HCT116 (cell line): ENCODE measurements at regions not wholly inside any gene's neighbourhood (a gene's known extent, or its start where the extent isn't known, plus 50 kb on each side); places are given as distances from the start of the nearest gene placed in this dataset.
"Not testable (repeated sequence)": the region's sequence is repeated elsewhere in the genome, so short reads cannot be mapped to it uniquely, and the experiment has no call there.

Experiments
- ATAC-seq: fragments of 200-7000 bp; cut with Tn5 transposase; 2 replicates; pipeline ENCODE4 v1.9.1; 2020; ENCODE audit warnings: mild to moderate bottlenecking, moderate library complexity
- BruUV-seq: library from RNA; stranded (reverse); fragments of 400-500 nt; replicated peaks from 2 replicates; lab custom pipeline; 2021; lab: Mats Ljungman, UMichigan
- CTCF ChIA-PET: fragments of 300-600 bp; sonication (Branson Sonifier 250); formaldehyde crosslinking; loops from one replicate; lab custom pipeline; 2021; ENCODE audit warnings: antibody characterized with exemption; lab: Charles Lee
- POLR2A ChIA-PET: fragments of 300-600, 350-600 bp; sonication (Branson Sonifier 250); formaldehyde crosslinking; loops from one replicate; lab custom pipeline; 2021; ENCODE audit warnings: antibody characterized with exemption; lab: Charles Lee
- RAD21 ChIA-PET, 2 experiments: fragments of 300-600 bp; sonication (Branson Sonifier 250); formaldehyde crosslinking; loops; one replicate each; lab custom pipeline; 2023; ENCODE audit warnings: low total read pairs in 2 of 2; ENCODE audit not compliant: uncharacterized antibody in 2 of 2, unreplicated experiment in 2 of 2, low non-redundant PET in 1 of 2; lab: Charles Lee
- DNase-seq: peaks from one replicate; pipeline ENCODE4 v3.0.0-alpha.2; 2010; ENCODE audit warnings: low read depth, low spot score
- H2AFZ ChIP-seq: fragments of 200-600 bp; shearing (Covaris generic), sonication (generic); 2 replicates; pipeline ENCODE4 v1.6.1; 2017; ENCODE audit warnings: low read depth, mixed run types, mixed read lengths, antibody characterized with exemption, low read length; ENCODE audit not compliant: poor library complexity, severe bottlenecking
- H3K27ac ChIP-seq: 2 replicates; pipeline ENCODE4 v1.5.1; 2012; ENCODE audit warnings: low read depth, low read length
- H3K27me3 ChIP-seq: fragments of 200-600 bp; sonication (generic); 2 replicates; pipeline ENCODE4 v1.6.1; 2016; ENCODE audit warnings: mixed run types, low read length, mixed read lengths; ENCODE audit not compliant: insufficient read depth
- H3K36me3 ChIP-seq, 2 experiments: fragments of 200-500 bp in 1 of 2; fragments of 200-600 bp in 1 of 2; sonication (Bioruptor generic) in 1 of 2; sonication (generic) in 1 of 2; 2 replicates each; pipeline versions ENCODE4 v1.5.1 to v1.6.1; 2014 to 2016; ENCODE audit warnings: low read length in 2 of 2, inconsistent platforms in 1 of 2, mixed read lengths in 1 of 2, mixed run types in 1 of 2; ENCODE audit not compliant: insufficient read depth in 2 of 2, control insufficient read depth in 1 of 2
- H3K4me1 ChIP-seq, 2 experiments: fragments of 200-600 bp in 1 of 2; sonication (generic) in 1 of 2; 2 replicates each; pipeline versions ENCODE4 v1.5.1 to v1.6.1; 2012 to 2017; ENCODE audit warnings: low read length in 2 of 2, inconsistent platforms in 1 of 2, mild to moderate bottlenecking in 1 of 2, mixed read lengths in 1 of 2, mixed run types in 1 of 2, moderate library complexity in 1 of 2; ENCODE audit not compliant: insufficient read depth in 2 of 2, control insufficient read depth in 1 of 2
- H3K4me2 ChIP-seq: fragments of 200-600 bp; sonication (generic); 2 replicates; pipeline ENCODE4 v1.6.1; 2017; ENCODE audit warnings: mixed run types, low read length, mixed read lengths
- H3K4me3 ChIP-seq, 2 experiments: fragments of 200-600 bp in 1 of 2; sonication (generic) in 1 of 2; replicated peaks in 1 of 2; 2 replicates each; pipeline ENCODE4 v1.5.1; 2011 to 2016; ENCODE audit warnings: low read length in 2 of 2, control low read depth in 1 of 2, low read depth in 1 of 2, mild to moderate bottlenecking in 1 of 2, mixed read lengths in 1 of 2, mixed run types in 1 of 2
- H3K79me2 ChIP-seq: fragments of 200-600 bp; sonication (generic); 2 replicates; pipeline ENCODE4 v1.6.1; 2017; ENCODE audit warnings: mild to moderate bottlenecking, mixed run types, low read length, moderate library complexity, mixed read lengths; ENCODE audit not compliant: insufficient read depth
- H3K9ac ChIP-seq: fragments of 200-600 bp; sonication (generic); 2 replicates; pipeline ENCODE4 v1.6.1; 2016; ENCODE audit warnings: low read length, mixed read lengths
- H3K9me2 ChIP-seq: fragments of 200-600 bp; sonication (generic), shearing (Covaris generic); 2 replicates; pipeline ENCODE4 v1.6.1; 2017; ENCODE audit warnings: mixed run types, mild to moderate bottlenecking, moderate library complexity; ENCODE audit not compliant: insufficient read depth
- H3K9me3 ChIP-seq, 2 experiments: fragments of 200-500 bp in 1 of 2; fragments of 200-600 bp in 1 of 2; sonication (Bioruptor generic) in 1 of 2; sonication (generic) in 1 of 2; 2 replicates each; pipeline ENCODE4 v1.6.1; 2014 to 2017; ENCODE audit warnings: low read length in 2 of 2, mixed read lengths in 2 of 2, inconsistent platforms in 1 of 2, low read depth in 1 of 2, mild to moderate bottlenecking in 1 of 2, mixed run types in 1 of 2, moderate library complexity in 1 of 2; ENCODE audit not compliant: control insufficient read depth in 1 of 2, insufficient read depth in 1 of 2
- H4K20me1 ChIP-seq: fragments of 200-600 bp; sonication (generic), shearing (Covaris generic); 2 replicates; pipeline ENCODE4 v1.6.1; 2017; ENCODE audit warnings: mixed run types, mild to moderate bottlenecking, moderate library complexity; ENCODE audit not compliant: insufficient read depth
- intact Hi-C: fragments of 100-400 bp; cut with micrococcal nuclease; formaldehyde crosslinking; loops from 2 replicates; pipeline ENCODE4 v1.10.0; 2022
- TF ChIP-seq, protein P1 (sequence below): IDR thresholded peaks from 2 replicates; pipeline ENCODE4 v1.6.1; 2012

DNA sequence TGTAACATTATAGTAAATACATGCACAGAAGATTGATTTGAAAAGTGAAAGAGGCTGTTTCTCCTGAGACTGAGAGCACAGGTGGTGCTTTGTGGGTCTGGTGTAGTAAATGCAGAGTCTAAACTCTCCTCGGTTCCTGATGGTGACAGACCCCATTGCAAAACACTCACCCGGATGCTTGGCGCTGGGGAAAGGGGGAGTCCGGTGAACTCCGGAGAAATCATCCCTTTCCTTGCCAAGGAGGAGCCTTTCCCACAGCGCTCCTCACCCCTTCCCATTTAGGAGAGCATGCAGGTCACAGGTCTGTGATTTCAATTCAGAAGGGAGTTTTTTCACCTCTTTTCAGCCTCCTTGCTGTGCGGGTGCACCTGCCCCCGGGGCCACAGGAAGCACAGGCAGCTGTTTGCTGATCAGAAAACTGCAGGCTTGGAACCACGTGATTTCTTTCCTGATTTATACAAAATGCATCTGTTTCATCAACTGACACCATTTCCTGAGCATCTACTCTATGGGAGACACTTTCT is 75.6 kb upstream of the LYZL2 start:
- H2AFZ ChIP-seq: no peak overlapping the region
- POLR2A ChIA-PET: no interaction called here
- H3K4me2 ChIP-seq: no peak overlapping the region
- DNase-seq (no peak), ATAC-seq (no peak)
- CTCF ChIA-PET: no interaction called here
- RAD21 ChIA-PET: no interaction called here
- no TSS peak for BruUV-seq
- TF ChIP-seq, protein P1, sequence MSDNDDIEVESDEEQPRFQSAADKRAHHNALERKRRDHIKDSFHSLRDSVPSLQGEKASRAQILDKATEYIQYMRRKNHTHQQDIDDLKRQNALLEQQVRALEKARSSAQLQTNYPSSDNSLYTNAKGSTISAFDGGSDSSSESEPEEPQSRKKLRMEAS: no peak
- intact Hi-C loops: no loop called here
- no peaks in the 10 kb centered on the region for H4K20me1 ChIP-seq
- H3K27me3 ChIP-seq: no peaks in the 10 kb centered on the region
- no peaks in the 10 kb centered on the region for H3K36me3 ChIP-seq
- H3K9me2 ChIP-seq: no peaks in the 10 kb centered on the region
- no peak overlapping the region for H3K4me3 ChIP-seq
- no peak overlapping the region for H3K27ac ChIP-seq
- H3K9me3 ChIP-seq: no peaks in the 10 kb centered on the region
- no peak overlapping the region for H3K9ac ChIP-seq
- H3K4me1 ChIP-seq: peaks cover 3 to 17% of the 10 kb centered on the region in 2 experiments; a peak in 3 of 4 replicates
- no peaks in the 10 kb centered on the region for H3K79me2 ChIP-seq

DNA sequence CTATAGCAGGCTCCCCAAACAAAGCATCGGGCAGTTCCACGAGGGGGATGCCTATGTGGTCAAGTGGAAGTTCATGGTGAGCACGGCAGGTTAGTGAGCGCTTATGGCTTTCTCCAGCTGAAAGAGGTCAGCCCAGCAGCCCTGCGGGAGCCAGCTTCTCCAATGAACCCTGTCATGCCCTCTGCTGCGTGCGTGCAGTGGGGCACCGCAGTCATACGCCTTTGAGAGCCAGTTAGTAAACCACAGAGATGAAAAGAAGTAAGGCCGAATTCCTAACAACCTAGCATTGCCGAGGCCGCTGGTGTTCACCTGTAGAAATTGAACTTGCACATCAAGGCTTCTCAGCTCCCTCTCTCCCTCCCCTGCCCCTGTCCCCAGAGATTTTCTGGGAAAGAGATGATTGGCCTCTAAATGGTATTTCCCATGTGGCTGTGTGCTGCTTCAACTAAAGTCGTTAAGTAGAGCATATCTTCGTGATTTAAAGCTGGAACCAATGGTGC is 75.1 kb upstream of the LYZL2 start:
- CTCF ChIA-PET: not testable (repeated sequence)

More for the DNA sequence above, 75.1 kb upstream of the LYZL2 start:
- H3K27me3 ChIP-seq, H3K4me3 ChIP-seq, POLR2A ChIA-PET, H3K36me3 ChIP-seq, RAD21 ChIA-PET, H3K4me2 ChIP-seq, H2AFZ ChIP-seq, H3K9ac ChIP-seq, H3K27ac ChIP-seq, ATAC-seq, DNase-seq, BruUV-seq, H3K79me2 ChIP-seq, H3K9me2 ChIP-seq, H4K20me1 ChIP-seq, H3K9me3 ChIP-seq, intact Hi-C loops: not testable (repeated sequence)
- peaks cover 3 to 17% of the 10 kb centered on the region in 2 experiments; a peak in 3 of 4 replicates for H3K4me1 ChIP-seq
